ENCODE measurements at regions not wholly inside any gene's neighbourhood (a gene's known extent, or its start where the extent isn't known, plus 50 kb on each side); places are given as distances from the start of the nearest gene placed in this dataset.
"Not testable (repeated sequence)": the region's sequence is repeated elsewhere in the genome, so short reads cannot be mapped to it uniquely, and the experiment has no call there.

- not testable (repeated sequence) for TF ChIP-seq POLR2AphosphoS5 (IDR thresholded peaks at IDR 0.05; ENCODE audit: low read depth); CTCF (IDR thresholded peaks at IDR 0.05; ENCODE audit: insufficient read depth, low read length); REST (IDR thresholded peaks at IDR 0.05; ENCODE audit: insufficient replicate concordance, low read depth); GABPA (IDR thresholded peaks at IDR 0.05; ENCODE audit: low read depth)
These were observed 76.0 kb upstream of the PZP start for GRCh38 chr12:9284197-9284596.

Measured in HL-60 (cell line).